Heart right ventricle (tissue), 16 donors: ENCODE measurements at regions not wholly inside any gene's neighbourhood (a gene's known extent, or its start where the extent isn't known, plus 50 kb on each side); places are given as distances from the start of the nearest gene placed in this dataset.

Experiments used
- ATAC-seq, 8 donors: fragments of 200-7000 bp; cut with Tn5 transposase; one replicate each; pipeline ENCODE4 v1.9.1; 2020; ENCODE audit warnings: mild to moderate bottlenecking in 8 of 8, moderate library complexity in 8 of 8, moderate number of reproducible peaks in 1 of 8
- DNase-seq, 2 donors: peaks; one replicate each; pipeline ENCODE4 v3.0.0-alpha.2; 2020
- H3K27ac ChIP-seq, 10 donors: fragments of 200-600 bp; sonication (generic) in 2 of 10; one replicate each; pipeline versions ENCODE4 v1.5.0 to v1.8.0; 2020 to 2022; ENCODE audit warnings: mild to moderate bottlenecking in 3 of 10
- H3K27me3 ChIP-seq, 7 donors: fragments of 200-600 bp; one replicate each; pipeline ENCODE4 v1.8.0; 2021 to 2022; ENCODE audit warnings: mild to moderate bottlenecking in 2 of 7
- H3K36me3 ChIP-seq, 9 donors: fragments of 200-600 bp; sonication (generic) in 1 of 9; one replicate each; pipeline versions ENCODE4 v1.5.0 to v1.8.0; 2020 to 2022; ENCODE audit warnings: mild to moderate bottlenecking in 2 of 9
- H3K4me1 ChIP-seq, 9 donors: fragments of 200-600 bp; sonication (generic) in 1 of 9; one replicate each; pipeline versions ENCODE4 v1.5.0 to v1.8.0; 2020 to 2022; ENCODE audit warnings: mild to moderate bottlenecking in 4 of 9
- H3K4me3 ChIP-seq, 10 donors: fragments of 200-600 bp; sonication (generic) in 2 of 10; one replicate each; pipeline versions ENCODE4 v1.5.0 to v1.8.0; 2020 to 2022; ENCODE audit warnings: mild to moderate bottlenecking in 7 of 10, moderate library complexity in 2 of 10
- H3K9me3 ChIP-seq, 11 donors: fragments of 200-600 bp in 10 of 11; sonication (generic) in 2 of 11; one replicate each; pipeline versions ENCODE4 v1.5.0 to v1.8.0; 2013 to 2022; ENCODE audit warnings: mild to moderate bottlenecking in 2 of 11, control low read depth in 1 of 11, moderate library complexity in 1 of 11
- WGBS, 2 donors: extraction: QIAGEN DNeasy Blood & Tissue Kit; methylation state at CpG; one replicate each; pipeline ENCODE4 v1.1.7; 2013; ENCODE audit warnings: inconsistent platforms in 1 of 2; 5-methylcytosine and 5-hydroxymethylcytosine counted together
- intact Hi-C, 10 donors: fragments of 100-400 bp; cut with DNase I; formaldehyde crosslinking; loops; one replicate each; pipeline versions ENCODE4 v1.11.1 to v1.14.2; 2022
- TF ChIP-seq, protein P1 (sequence below), 9 donors: fragments of 200-600 bp; sonication (generic) in 2 of 9; IDR thresholded peaks; one replicate each; pipeline versions ENCODE4 v1.5.0 to v1.8.0; 2021 to 2022; ENCODE audit warnings: antibody characterized with exemption in 9 of 9, mild to moderate bottlenecking in 5 of 9, moderate library complexity in 1 of 9
- donor health status: Arrhythmogenic right ventricular cardiomyopathy.
- donor health status: ischemic (EF 13 %, LVEDD 7.1; RV severe dilation, severe dysfunction).
- donor health status: healthy with polysubstance abuse.
- donor health status: DM: no; HTN: yes; CAD: no.
- donor health status: DM: no; HTN: no; CAD: no.
- donor health status: ischemic (EF 25% LVEDD 6.9; RV normal size, moderate dysfunction).
- donor health status: ischemic (EF 25% LVEDD 5.7; RV mildly dilated, moderate dysfunction).
- donor health status: healthy.
- donor health status: DM: yes; HTN: yes; CAD: no.
- donor health status: Ischemic cardiomyopathy.
- donor health status: ischemic (EF 35%, LVEDD 5.7; RV mildly dilated, moderate dysfunction).
- donor health status: nonischemic (EF 11% LVEDD 7.7; RV severe dilation, severe dysfunction).
- donor health status: DM: yes; HTN: yes; CAD: no.
- donor health status: PGD.
- donor health status: ischemic (EF 29% LVEDD 5.4; RV normal size, mild dysfunction).
- donor health status: nonischemic (EF 23%, LVEDD 6.1; RV moderate dilation, normal function).

- TF ChIP-seq, protein P1, sequence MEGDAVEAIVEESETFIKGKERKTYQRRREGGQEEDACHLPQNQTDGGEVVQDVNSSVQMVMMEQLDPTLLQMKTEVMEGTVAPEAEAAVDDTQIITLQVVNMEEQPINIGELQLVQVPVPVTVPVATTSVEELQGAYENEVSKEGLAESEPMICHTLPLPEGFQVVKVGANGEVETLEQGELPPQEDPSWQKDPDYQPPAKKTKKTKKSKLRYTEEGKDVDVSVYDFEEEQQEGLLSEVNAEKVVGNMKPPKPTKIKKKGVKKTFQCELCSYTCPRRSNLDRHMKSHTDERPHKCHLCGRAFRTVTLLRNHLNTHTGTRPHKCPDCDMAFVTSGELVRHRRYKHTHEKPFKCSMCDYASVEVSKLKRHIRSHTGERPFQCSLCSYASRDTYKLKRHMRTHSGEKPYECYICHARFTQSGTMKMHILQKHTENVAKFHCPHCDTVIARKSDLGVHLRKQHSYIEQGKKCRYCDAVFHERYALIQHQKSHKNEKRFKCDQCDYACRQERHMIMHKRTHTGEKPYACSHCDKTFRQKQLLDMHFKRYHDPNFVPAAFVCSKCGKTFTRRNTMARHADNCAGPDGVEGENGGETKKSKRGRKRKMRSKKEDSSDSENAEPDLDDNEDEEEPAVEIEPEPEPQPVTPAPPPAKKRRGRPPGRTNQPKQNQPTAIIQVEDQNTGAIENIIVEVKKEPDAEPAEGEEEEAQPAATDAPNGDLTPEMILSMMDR (IDR thresholded peaks at IDR 0.05), result no peak
- Histone ChIP-seq H3K4me3 (no peak overlapping the region), H3K27me3 (peaks cover 0 to 13% (median 6%) of the 10 kb centered on the region in 7 donors), H3K36me3 (no peaks in the 10 kb centered on the region), H3K27ac (no peak overlapping the region), H3K4me1 (peaks cover 4 to 43% (median 28%) of the 10 kb centered on the region in 9 donors), H3K9me3 (no peaks in the 10 kb centered on the region)
- intact Hi-C loops, result no loop called here
- DNase-seq (no peak), ATAC-seq (no peak)
- WGBS, 2 donors, result 78 to 89% methylated on average over 3 of the region's 3 CpGs
Measured at GRCh38 chr5:133821889-133822288, 146.5 kb downstream of the C5orf15 start.

DNA sequence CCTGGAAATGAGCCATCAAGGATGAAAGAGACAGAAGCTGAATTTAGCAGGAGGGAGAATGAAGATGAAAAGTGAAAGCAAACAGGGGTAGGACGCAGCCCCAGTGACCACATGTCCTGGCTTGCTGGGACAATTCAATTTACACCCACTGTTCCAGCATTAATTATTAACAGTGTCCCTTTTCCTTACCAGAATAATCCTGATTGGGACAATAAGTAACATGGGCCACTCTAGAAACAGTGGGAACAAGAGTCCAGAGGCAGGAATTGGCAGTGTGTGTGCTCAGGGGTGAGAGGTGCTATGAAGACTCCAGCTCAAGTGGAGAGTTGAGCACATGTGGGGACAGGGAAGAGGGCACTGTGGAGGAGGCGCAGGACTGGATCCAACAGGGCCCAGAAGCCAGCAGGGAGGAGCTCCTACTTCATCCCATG is 147.1 kb downstream of the C5orf15 start:
- intact Hi-C loops, result no loop called here
- no peak for ATAC-seq
- H3K4me1 ChIP-seq, result peaks cover 4 to 43% (median 28%) of the 10 kb centered on the region in 9 donors

DNA sequence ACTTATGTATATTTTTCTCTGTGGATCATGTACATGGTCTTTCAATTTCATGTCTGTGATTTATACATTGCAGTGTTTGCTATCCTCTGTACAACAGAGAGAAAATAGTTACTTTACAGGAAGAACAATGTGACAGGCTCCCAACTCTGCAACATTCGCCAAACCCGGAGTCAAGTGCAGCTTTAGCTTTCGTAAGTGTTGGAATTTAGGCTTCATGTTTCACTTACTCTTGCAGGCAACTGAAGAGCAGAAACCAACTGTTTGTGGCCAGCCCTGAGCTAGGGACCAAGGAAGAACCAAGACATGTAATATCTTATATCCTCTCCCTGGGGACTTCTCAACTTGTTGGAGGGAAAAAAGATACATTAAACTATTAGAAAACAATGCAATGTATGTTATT is 147.9 kb downstream of the C5orf15 start:
- intact Hi-C loops, result no loop called here
- Histone ChIP-seq H3K27ac (peak overlapping the region in 5 of 10 donors; percentile 23 to 73 (median 33)), H3K4me3 (no peak overlapping the region), H3K9me3 (no peaks in the 10 kb centered on the region), H3K36me3 (no peaks in the 10 kb centered on the region), H3K27me3 (peaks cover 0 to 13% (median 6%) of the 10 kb centered on the region in 7 donors), H3K4me1 (peaks cover 4 to 43% (median 28%) of the 10 kb centered on the region in 9 donors)
- DNase-seq (no peak), ATAC-seq (peak in 4 of 8 donors; percentile 14 to 54 (median 32))
- TF ChIP-seq, protein P1 (IDR thresholded peaks at IDR 0.05), result no peak
- WGBS, 2 donors, result 22 to 24% methylated on average over 3 of the region's 3 CpGs

More for the DNA sequence above, 147.1 kb downstream of the C5orf15 start:
- no peak for DNase-seq
- Histone ChIP-seq H3K36me3 (no peaks in the 10 kb centered on the region), H3K27me3 (peaks cover 0 to 13% (median 6%) of the 10 kb centered on the region in 7 donors), H3K4me3 (no peak overlapping the region), H3K9me3 (no peaks in the 10 kb centered on the region), H3K27ac (peak overlapping the region in 1 of 10 donors; percentile 33)
- TF ChIP-seq, protein P1 (IDR thresholded peaks at IDR 0.05), result no peak
- WGBS, 2 donors, result 73 to 76% methylated on average over 2 of the region's 2 CpGs

- H3K27ac ChIP-seq, result peak overlapping the region in 5 of 10 donors; percentile 23 to 73 (median 33)
- DNase-seq, result no peak
- H3K4me3 ChIP-seq, result no peak overlapping the region
Measured at GRCh38 chr5:133819977-133820471, 148.4 kb downstream of the C5orf15 start.

More at GRCh38 chr5:133819977-133820471, 148.4 kb downstream of the C5orf15 start:
- WGBS, 2 donors, result 44 to 52% methylated on average over 11 of the region's 11 CpGs
- Histone ChIP-seq H3K36me3 (no peaks in the 10 kb centered on the region), H3K27me3 (peaks cover 0 to 13% (median 6%) of the 10 kb centered on the region in 7 donors), H3K9me3 (no peaks in the 10 kb centered on the region), H3K4me1 (peaks cover 4 to 43% (median 28%) of the 10 kb centered on the region in 9 donors)
- no peak for ATAC-seq
- intact Hi-C loops, result no loop called here
- TF ChIP-seq, protein P1 (IDR thresholded peaks at IDR 0.05), result no peak
